KG1 (cell line): ENCODE measurements at regions not wholly inside any gene's neighbourhood (a gene's known extent, or its start where the extent isn't known, plus 50 kb on each side); places are given as distances from the start of the nearest gene placed in this dataset.
"Not testable (repeated sequence)": the region's sequence is repeated elsewhere in the genome, so short reads cannot be mapped to it uniquely, and the experiment has no call there.

Experiments
- DNase-seq: peaks from one replicate; lab custom pipeline; 2025; lab: John Stamatoyannopoulos, UW

- no peak for DNase-seq
Measured at GRCh38 chr12:46711756-46712155, 114.0 kb downstream of the SLC38A4 start.

GRCh38 chr12:46710125-46710743 lies 115.6 kb downstream of the SLC38A4 start:
- no peak for DNase-seq

GRCh38 chr12:46702581-46703344 lies 123.0 kb downstream of the SLC38A4 start:
- no peak for DNase-seq

- DNase-seq, result no peak
Measured at GRCh38 chr12:46701356-46701755, 124.4 kb downstream of the SLC38A4 start.

GRCh38 chr12:46699986-46700385 lies 125.8 kb downstream of the SLC38A4 start:
- DNase-seq, result no peak

GRCh38 chr12:46698003-46698402 lies 127.8 kb downstream of the SLC38A4 start:
- DNase-seq, result no peak

- DNase-seq, result no peak
Measured at GRCh38 chr12:46693518-46693917, 132.3 kb downstream of the SLC38A4 start.

- DNase-seq, result no peak
Measured at GRCh38 chr12:46693034-46693433, 132.8 kb downstream of the SLC38A4 start.

- no peak for DNase-seq
Measured at GRCh38 chr12:46692606-46693005, 133.2 kb downstream of the SLC38A4 start.

- DNase-seq, result no peak
Measured at GRCh38 chr12:46686267-46686942, 139.4 kb downstream of the SLC38A4 start.

GRCh38 chr12:46684243-46684642 lies 141.6 kb downstream of the SLC38A4 start:
- not testable (repeated sequence) for DNase-seq

GRCh38 chr12:46682148-46682547 lies 143.6 kb downstream of the SLC38A4 start:
- no peak for DNase-seq

GRCh38 chr12:46680506-46680905 lies 145.3 kb downstream of the SLC38A4 start:
- DNase-seq, result no peak

- no peak for DNase-seq
Measured at GRCh38 chr12:46679754-46680153, 146.0 kb downstream of the SLC38A4 start.

GRCh38 chr12:46678426-46678825 lies 147.4 kb downstream of the SLC38A4 start:
- DNase-seq, result no peak

- no peak for DNase-seq
Measured at GRCh38 chr12:46677749-46678148, 148.0 kb downstream of the SLC38A4 start.

- no peak for DNase-seq
Measured at GRCh38 chr12:46676797-46677520, 148.8 kb downstream of the SLC38A4 start.

- DNase-seq, result no peak
Measured at GRCh38 chr12:46676396-46676795, 149.4 kb downstream of the SLC38A4 start.

GRCh38 chr12:46675736-46676135 lies 150.1 kb downstream of the SLC38A4 start:
- DNase-seq, result peak; percentile 7

GRCh38 chr12:46674800-46675199 lies 151.0 kb downstream of the SLC38A4 start:
- no peak for DNase-seq

- no peak for DNase-seq
Measured at GRCh38 chr12:46674129-46674528, 151.7 kb downstream of the SLC38A4 start.

GRCh38 chr12:46671102-46671501 lies 154.7 kb downstream of the SLC38A4 start:
- no peak for DNase-seq
